Mesothelial cell of epicardium (in vitro differentiated cells): ENCODE measurements at regions not wholly inside any gene's neighbourhood (a gene's known extent, or its start where the extent isn't known, plus 50 kb on each side); places are given as distances from the start of the nearest gene placed in this dataset.

Experiments used
- DNase-seq, 2 experiments: peaks; one replicate each; pipeline ENCODE4 v3.0.0; 2021; ENCODE audit warnings: low spot score in 2 of 2; ENCODE audit not compliant: unreplicated experiment in 2 of 2
- H3K27ac Mint-ChIP-seq: 2 replicates; pipeline ENCODE4 v1.8.0; 2021; ENCODE audit warnings: mixed read lengths
- H3K27me3 Mint-ChIP-seq: 2 replicates; pipeline ENCODE4 v1.8.0; 2021; ENCODE audit warnings: low read depth, mixed read lengths
- H3K36me3 Mint-ChIP-seq: 2 replicates; pipeline ENCODE4 v1.8.0; 2021; ENCODE audit warnings: mixed read lengths
- H3K4me1 Mint-ChIP-seq: 2 replicates; pipeline ENCODE4 v1.8.0; 2021; ENCODE audit warnings: mixed read lengths
- H3K4me3 Mint-ChIP-seq: 2 replicates; pipeline ENCODE4 v1.8.0; 2021; ENCODE audit warnings: mild to moderate bottlenecking, moderate library complexity, mixed read lengths
- H3K9me3 Mint-ChIP-seq: 2 replicates; pipeline ENCODE4 v1.8.0; 2021; ENCODE audit warnings: mixed read lengths
- TF ChIP-seq, protein P1 (sequence below): fragments of 200-600 bp; sonication (generic); IDR thresholded peaks from one replicate; pipeline ENCODE4 v1.5.0; 2021; ENCODE audit warnings: antibody characterized with exemption; ENCODE audit not compliant: unreplicated experiment

DNA sequence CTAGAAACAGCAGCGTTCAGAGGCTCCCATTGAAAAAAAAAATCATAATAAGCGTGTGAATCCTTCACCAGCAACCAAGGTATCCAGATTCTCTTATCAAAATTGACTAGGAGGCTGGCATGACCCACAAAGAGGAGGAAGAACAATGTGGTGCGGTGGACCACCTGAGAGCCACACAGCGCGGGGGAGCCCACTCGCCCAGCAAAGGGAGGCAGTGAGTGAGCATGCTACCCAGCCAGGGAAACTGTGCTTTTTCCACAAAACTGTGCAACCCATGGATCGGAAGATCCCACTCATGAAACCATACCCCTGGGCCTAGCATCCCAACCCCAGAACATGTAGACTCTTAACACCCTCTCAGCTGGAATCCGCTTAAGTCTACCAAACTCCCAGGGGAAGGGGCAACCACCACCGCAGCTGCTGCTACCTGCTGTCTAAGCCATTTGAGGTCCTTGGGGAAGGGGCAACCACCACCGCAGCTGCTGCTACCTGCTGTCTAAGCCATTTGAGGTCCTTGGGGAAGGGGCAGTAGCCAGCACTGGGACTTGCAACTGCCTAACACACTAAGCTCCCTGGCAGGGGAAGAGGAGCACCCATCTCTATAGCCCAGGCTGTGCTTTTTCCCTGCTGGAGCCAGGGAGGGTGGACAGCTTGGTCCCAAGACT, 102.8 kb upstream of the CLDN18 start:
- TF ChIP-seq, protein P1, sequence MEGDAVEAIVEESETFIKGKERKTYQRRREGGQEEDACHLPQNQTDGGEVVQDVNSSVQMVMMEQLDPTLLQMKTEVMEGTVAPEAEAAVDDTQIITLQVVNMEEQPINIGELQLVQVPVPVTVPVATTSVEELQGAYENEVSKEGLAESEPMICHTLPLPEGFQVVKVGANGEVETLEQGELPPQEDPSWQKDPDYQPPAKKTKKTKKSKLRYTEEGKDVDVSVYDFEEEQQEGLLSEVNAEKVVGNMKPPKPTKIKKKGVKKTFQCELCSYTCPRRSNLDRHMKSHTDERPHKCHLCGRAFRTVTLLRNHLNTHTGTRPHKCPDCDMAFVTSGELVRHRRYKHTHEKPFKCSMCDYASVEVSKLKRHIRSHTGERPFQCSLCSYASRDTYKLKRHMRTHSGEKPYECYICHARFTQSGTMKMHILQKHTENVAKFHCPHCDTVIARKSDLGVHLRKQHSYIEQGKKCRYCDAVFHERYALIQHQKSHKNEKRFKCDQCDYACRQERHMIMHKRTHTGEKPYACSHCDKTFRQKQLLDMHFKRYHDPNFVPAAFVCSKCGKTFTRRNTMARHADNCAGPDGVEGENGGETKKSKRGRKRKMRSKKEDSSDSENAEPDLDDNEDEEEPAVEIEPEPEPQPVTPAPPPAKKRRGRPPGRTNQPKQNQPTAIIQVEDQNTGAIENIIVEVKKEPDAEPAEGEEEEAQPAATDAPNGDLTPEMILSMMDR, result no peak
- Mint-ChIP-seq H3K4me3 (no peak overlapping the region), H3K9me3 (peaks cover 26% of the 10 kb centered on the region), H3K4me1 (no peaks in the 10 kb centered on the region), H3K36me3 (no peaks in the 10 kb centered on the region), H3K27me3 (no peaks in the 10 kb centered on the region), H3K27ac (no peak overlapping the region)
- DNase-seq, result no peak

DNA sequence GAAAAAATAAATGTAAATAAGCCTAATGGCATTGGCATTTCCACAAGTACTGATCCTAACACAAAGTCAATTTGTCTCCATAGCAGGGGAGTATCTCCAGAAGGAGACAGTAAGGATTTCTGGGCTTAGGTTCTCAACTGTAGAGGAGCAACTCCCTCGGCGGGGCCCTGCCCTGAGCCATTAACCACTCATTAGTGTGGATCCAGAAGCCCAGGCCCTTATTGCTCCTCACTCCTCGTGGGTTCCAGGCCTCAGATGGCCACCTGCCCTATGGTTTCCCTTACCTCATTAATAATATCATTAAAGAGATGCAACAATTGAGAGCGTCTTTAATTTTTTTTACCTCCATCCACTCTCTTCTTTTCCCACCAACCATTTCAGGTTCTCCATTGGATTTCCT, 85.3 kb upstream of the CLDN18 start:
- H3K27me3 Mint-ChIP-seq, result peaks cover 31% of the 10 kb centered on the region
- H3K36me3 Mint-ChIP-seq, result no peaks in the 10 kb centered on the region
- TF ChIP-seq, protein P1, result no peak
- no peaks in the 10 kb centered on the region for H3K4me1 Mint-ChIP-seq
- H3K4me3 Mint-ChIP-seq, result no peak overlapping the region
- H3K9me3 Mint-ChIP-seq, result no peaks in the 10 kb centered on the region
- H3K27ac Mint-ChIP-seq, result no peak overlapping the region
- no peak for DNase-seq

DNA sequence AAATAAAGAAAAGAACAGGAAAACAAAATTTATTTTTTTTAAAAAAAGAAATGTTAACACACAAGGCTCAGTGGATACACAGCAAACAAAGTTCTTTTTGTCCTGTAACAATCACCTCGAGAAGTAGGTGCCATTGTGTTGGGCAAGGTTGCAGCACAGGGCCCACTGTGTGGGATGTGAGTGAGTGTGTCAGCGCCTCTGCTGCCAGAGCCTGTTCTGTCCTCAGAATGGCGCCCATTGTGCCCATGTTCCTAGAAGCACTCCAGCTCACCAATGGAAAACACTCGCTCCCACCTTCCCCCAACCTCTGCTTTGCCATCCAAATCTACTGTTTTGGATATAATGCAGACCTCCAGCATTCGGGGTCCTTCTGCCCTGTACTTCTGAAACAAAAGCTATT, 84.9 kb upstream of the CLDN18 start:
- TF ChIP-seq, protein P1, result no peak
- H3K36me3 Mint-ChIP-seq, result no peaks in the 10 kb centered on the region
- H3K27ac Mint-ChIP-seq, result no peak overlapping the region
- H3K27me3 Mint-ChIP-seq, result peaks cover 30% of the 10 kb centered on the region
- DNase-seq, result no peak
- no peaks in the 10 kb centered on the region for H3K9me3 Mint-ChIP-seq
- no peaks in the 10 kb centered on the region for H3K4me1 Mint-ChIP-seq
- no peak overlapping the region for H3K4me3 Mint-ChIP-seq

DNA sequence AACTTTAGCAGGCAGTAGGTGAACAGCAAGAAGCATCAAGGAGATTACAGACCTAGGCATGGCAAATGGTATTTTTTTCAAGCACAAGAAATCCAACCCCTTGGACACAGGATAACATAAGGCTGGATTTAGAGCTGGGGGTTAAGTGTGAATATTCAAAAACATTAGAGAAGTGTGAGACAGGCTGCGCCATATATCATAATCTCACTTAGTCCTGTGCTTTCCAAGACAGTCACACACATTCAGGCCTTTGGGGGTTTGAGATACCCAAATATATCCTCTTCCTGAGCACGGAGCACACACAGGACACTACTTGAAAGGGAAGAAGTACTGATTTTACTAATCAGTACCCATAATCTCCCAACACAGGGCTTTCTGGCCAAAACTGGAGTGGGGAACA, 83.0 kb upstream of the CLDN18 start:
- Mint-ChIP-seq H3K4me1 (no peaks in the 10 kb centered on the region), H3K27me3 (peaks cover 36% of the 10 kb centered on the region), H3K4me3 (no peak overlapping the region), H3K36me3 (no peaks in the 10 kb centered on the region), H3K27ac (no peak overlapping the region), H3K9me3 (no peaks in the 10 kb centered on the region)
- DNase-seq, result no peak
- TF ChIP-seq, protein P1, result no peak

DNA sequence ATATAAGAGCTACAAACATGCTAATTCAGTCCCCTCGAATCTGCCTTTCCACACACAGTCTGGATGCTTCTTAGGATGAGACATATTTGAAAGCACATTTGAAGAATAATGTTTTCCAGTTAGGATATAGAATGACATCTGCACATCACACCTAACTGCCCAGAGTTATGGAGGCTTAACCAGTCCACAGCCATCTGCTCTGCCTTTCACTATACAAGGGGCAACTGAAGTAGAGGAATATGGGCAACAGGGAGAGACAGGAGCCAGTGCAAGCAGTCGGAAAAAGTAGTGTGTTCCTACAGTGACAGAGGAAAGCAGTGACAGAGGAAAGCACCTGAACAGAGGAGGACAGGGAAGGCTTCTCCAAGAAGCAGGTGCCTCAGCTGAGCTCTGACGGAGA, 79.0 kb upstream of the CLDN18 start:
- Mint-ChIP-seq H3K4me3 (no peak overlapping the region), H3K27ac (no peak overlapping the region), H3K9me3 (no peaks in the 10 kb centered on the region), H3K36me3 (no peaks in the 10 kb centered on the region), H3K4me1 (no peaks in the 10 kb centered on the region), H3K27me3 (peaks cover 41% of the 10 kb centered on the region)
- no peak for DNase-seq
- TF ChIP-seq, protein P1, result no peak

DNA sequence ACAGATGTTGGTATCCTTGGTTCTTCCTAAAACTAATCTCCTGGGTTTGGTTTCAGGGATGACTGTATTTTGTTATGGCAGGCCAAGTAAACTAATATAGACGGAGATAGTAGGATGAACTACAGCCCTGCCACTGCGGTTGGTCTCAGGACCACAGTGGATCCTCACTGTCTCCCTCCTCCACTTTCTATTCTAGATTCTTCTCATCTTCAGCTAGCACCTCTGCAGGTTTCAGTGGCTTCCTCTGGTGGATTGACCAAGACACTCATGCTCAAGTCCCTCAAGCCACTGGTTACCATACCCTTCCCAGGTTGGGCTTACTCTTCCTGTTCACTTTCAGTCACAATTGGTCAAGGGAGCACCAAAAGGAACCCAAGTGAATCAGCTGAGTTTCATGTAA, 71.1 kb upstream of the CLDN18 start:
- TF ChIP-seq, protein P1, result no peak
- Mint-ChIP-seq H3K4me3 (no peak overlapping the region), H3K4me1 (no peaks in the 10 kb centered on the region), H3K27me3 (peaks cover 12% of the 10 kb centered on the region), H3K36me3 (no peaks in the 10 kb centered on the region), H3K27ac (no peak overlapping the region), H3K9me3 (peaks cover 4% of the 10 kb centered on the region)
- no peak for DNase-seq
